COR-L47 (cell line): ENCODE measurements at regions not wholly inside any gene's neighbourhood (a gene's known extent, or its start where the extent isn't known, plus 50 kb on each side); places are given as distances from the start of the nearest gene placed in this dataset.
A peak's percentile ranks its signal among the peaks of the same experiment; 100 is the strongest.

Experiments
- DNase-seq: peaks from one replicate; lab custom pipeline; 2025; lab: John Stamatoyannopoulos, UW

- no peak for DNase-seq
Measured at GRCh38 chr13:40146063-40146462, 490.6 kb downstream of the COG6 start.

GRCh38 chr13:40146611-40147117, 491.2 kb downstream of the COG6 start:
- DNase-seq = no peak

- DNase-seq = no peak
Measured at GRCh38 chr13:40148101-40148500, 492.6 kb downstream of the COG6 start.

- DNase-seq = no peak
Measured at GRCh38 chr13:40148742-40149141, 493.3 kb downstream of the COG6 start.

DNA sequence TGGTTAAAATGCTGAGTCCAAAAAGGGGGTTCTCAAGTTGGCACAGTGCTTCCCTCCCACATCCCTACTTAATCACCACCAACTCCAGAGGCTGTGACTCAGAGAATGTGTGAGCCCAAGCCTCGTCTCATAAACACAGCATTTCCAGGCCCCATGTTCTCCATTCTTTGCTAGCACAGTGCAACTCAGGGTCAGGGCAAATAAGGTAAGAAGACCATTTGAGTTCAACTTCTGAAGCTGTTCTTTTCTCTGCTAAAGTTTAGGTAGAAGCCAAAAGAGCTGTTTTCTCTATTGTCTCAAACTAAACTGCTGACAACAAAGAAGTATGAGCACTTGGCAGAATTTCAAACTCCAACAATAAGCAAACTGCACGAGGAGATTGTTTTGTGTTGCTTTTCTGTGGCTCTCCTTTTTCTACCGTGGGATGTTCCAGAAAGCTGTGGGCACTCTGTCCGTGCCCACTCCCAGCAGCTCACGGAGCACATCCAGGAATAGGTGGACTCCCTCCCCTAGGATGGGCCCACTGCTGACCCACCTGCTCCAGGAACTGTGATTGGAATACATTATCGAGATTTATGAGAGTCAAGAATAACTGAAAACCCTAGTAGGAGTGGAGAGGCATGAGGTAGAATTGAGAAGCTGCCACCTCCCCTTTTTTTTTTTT, 494.3 kb downstream of the COG6 start:
- no peak for DNase-seq

GRCh38 chr13:40151673-40152072, 496.2 kb downstream of the COG6 start:
- DNase-seq = no peak

DNA sequence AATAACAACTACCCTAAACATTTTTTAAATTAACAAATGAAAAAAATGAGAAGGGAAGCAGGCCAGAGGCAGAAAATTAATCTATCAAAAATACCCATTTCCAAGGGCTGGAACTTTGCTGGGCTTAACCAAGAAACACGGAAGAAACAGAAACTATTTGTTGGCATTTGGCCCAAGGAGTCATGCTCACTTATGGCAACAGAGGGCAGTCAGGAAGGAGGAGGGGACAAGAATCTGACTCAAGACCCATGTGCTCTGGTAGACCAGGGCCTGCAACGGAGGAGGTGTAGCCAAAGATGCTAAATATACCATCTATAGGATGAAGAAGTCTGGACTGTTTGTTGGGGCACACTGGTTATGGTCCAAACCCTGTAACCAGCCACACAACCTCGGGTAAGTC, 496.7 kb downstream of the COG6 start:
- DNase-seq = no peak

DNA sequence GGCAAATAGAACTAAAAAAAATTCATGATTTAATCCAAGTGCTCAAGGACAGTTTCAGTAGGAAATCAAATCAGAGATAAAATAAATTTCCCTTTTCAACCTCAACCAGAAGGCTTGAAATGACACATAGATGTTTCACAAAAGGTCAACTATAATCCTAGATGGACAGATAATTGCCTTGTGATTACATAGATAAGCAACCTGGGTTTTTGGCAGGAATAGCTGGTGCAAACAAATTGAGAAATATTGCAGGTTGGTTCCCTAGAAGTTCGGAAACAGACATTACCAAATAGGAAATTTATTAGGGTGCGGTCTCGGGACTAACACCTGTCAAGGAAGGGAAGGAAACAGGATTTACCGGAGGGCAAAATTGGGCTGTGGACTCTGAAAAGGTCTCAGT, 497.5 kb downstream of the COG6 start:
- DNase-seq = no peak

DNA sequence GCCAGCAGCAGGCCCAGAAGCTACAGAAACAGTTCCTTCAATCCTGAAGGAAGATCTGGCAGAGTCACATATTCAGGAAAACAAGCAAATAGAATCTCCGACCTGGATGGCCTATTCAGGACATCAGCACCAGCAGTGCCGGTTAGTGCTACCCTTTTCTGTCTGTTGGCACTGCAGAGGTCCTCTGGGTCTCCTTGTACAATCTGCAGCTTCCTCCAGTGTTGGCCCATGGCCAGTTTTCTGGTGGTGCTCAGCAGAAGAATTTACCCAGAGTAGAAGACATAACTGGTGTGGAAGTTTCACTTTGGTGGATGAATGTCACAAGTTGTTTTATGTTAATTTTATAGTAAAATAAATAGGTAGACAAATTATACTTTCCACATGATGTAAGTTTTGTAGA, 498.1 kb downstream of the COG6 start:
- no peak for DNase-seq

- DNase-seq = peak; percentile 20
Measured at GRCh38 chr13:40155201-40155600, 499.7 kb downstream of the COG6 start.

DNA sequence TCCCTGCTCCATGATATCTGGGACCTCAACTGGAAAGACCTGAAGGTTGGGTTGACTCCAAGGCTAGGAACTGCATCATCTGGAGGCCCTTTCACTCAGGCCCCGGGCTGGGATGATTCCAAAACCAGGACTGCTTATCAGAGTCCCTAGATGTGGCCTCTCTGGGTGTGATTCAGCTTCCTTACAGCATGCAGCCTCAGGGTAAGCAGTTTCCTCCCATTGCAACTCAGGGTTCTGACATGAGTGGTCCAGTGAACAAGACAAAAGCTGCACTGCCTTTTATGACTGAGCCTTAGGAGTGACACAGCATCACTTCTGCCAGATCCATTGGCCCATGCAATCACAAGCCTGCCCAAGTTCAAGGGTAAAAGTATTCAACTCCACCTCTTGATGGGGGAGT, 502.8 kb downstream of the COG6 start:
- DNase-seq = no peak

GRCh38 chr13:40158757-40159156, 503.3 kb downstream of the COG6 start:
- DNase-seq = no peak

- DNase-seq = no peak
Measured at GRCh38 chr13:40159736-40160135, 504.3 kb downstream of the COG6 start.

GRCh38 chr13:40160618-40161350, 505.3 kb downstream of the COG6 start:
- DNase-seq = no peak

- DNase-seq = no peak
Measured at GRCh38 chr13:40161351-40161810, 505.1 kb downstream of the FOXO1 start.

DNA sequence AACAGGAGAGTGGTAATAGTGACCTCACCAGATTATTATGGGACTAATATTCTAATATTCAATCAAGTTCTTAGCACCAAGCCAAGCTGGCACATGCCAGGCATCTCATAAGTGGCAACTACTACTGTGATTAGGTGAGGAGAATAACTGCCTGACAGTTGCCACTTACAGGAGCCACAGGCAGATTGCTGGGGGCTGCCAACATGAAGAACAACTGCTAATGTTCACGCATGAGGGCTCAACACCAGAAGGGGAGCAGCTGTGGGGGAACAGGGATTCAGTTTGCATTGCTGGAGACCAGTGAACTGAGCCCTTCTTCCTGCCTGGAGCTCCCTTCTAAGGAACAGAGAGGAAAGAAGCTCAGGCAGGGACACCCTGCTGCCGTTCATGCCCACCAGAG, 504.5 kb downstream of the FOXO1 start:
- no peak for DNase-seq

- no peak for DNase-seq
Measured at GRCh38 chr13:40163066-40164000, 503.1 kb downstream of the FOXO1 start.

GRCh38 chr13:40164133-40164532, 502.3 kb downstream of the FOXO1 start:
- DNase-seq = no peak

- no peak for DNase-seq
Measured at GRCh38 chr13:40165316-40165932, 501.0 kb downstream of the FOXO1 start.

DNA sequence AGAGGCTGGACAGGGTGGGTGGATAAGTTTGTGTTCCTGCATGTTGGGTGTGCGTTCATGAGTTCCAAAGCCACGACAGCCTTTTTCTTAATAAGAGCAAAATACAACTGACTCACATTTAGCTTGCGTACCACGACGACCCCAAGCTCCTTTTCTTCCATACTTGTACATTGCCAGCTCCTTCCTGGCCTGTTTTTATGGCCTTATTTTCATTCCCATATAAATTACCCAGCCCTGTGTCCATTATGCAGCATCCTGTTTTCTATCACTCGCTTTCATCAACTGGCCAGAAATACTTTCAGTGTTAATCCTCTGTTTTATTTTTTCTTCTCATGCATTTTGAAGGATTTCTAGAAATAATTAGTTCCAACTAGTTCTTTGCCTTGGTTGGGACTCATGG, 499.1 kb downstream of the FOXO1 start:
- DNase-seq = no peak

DNA sequence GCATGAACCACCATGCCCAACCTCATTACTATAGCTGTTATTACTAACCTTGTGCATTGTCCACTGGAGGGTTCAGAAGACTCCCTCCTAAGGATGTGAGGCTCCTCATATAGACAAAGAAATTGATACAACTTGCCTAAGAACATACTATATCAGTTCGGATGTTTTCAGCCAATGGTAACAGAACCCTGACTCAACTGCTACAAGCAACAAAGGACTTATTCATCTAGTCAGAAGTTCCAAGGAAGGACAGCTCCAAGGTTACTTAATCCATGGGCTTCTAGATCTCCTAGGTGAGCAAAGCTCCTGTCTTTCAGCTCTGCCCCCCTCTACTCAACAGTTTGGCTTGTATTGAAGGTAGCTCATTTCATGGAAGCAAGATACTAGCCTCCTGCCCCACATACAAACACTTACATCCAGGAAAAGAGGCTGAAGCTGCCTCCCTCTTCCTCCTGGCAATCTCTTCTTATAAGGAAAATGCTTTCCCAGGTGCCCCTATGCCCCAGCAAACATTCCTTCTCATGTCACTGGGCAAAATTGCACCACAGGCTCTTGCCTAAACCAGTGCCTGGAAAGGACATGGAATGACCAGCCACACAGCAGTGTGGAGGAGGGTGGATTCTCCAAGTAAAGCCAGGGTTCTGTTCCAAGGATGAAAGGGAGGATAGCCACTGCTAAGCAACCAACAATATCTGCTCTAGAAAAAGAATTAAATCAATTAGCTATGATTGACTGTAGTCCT, 497.8 kb downstream of the FOXO1 start:
- DNase-seq = no peak
